ENCODE measurements at regions not wholly inside any gene's neighbourhood (a gene's known extent, or its start where the extent isn't known, plus 50 kb on each side); places are given as distances from the start of the nearest gene placed in this dataset.
"Not testable (repeated sequence)": the region's sequence is repeated elsewhere in the genome, so short reads cannot be mapped to it uniquely, and the experiment has no call there.

DNA sequence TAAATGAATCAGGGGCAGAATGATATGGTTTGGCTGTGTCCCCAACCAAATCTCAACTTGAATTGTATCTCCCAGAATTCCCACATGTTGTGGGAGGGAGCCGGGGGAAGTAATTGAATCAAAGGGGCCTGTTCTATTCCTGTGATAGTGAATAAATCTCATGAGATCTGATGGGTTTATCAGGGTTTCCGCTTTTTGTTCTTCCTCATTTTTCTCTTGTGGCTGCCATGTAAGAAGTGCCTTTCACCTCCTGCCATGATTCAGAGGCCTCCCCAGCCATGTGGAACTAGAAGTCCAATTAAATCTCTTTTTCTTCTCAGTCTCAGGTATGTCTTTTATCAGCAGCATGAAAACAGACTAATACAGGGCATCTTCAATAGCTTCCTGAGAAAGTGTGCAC lies 107.0 kb downstream of the OTUD1 start:
- DNase-seq: not testable (repeated sequence)

- DNase-seq: no peak
These were observed 118.0 kb downstream of the OTUD1 start for GRCh38 chr10:23556727-23557440.

- no peak for DNase-seq
These were observed 118.9 kb downstream of the OTUD1 start for GRCh38 chr10:23557777-23558176.

- DNase-seq: no peak
These were observed 119.5 kb downstream of the OTUD1 start for GRCh38 chr10:23558361-23558799.

- no peak for DNase-seq
These were observed 130.1 kb downstream of the OTUD1 start for GRCh38 chr10:23568996-23569395.

GRCh38 chr10:23571884-23572283 lies 133.0 kb downstream of the OTUD1 start:
- DNase-seq: no peak

DNA sequence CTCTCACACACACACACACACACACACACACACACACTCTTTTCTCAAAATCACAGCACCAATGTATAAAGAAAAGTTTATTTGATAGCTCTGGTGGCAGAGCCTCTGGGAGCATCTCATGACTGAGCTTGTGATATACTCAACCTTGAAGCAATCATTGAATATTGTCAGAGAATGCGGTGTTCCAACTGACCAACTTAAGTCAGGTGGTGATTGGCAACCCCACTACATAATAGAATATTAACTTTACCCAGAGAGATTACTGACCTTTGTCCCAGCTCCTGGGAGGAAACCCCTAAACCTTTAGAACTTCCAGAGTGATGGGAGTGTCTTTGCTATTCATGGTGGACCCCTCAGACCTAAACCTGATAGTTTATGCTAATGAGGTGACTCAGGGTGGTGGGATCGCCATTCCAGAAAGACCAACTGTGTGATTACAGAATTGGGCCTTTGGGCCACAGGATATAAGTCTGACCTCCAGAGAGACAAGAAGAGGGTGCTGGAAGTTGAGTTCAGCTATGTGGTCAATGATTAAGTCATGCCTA lies 143.1 kb downstream of the OTUD1 start:
- DNase-seq: no peak

GRCh38 chr10:23584396-23584795 lies 145.5 kb downstream of the OTUD1 start:
- DNase-seq: no peak

DNA sequence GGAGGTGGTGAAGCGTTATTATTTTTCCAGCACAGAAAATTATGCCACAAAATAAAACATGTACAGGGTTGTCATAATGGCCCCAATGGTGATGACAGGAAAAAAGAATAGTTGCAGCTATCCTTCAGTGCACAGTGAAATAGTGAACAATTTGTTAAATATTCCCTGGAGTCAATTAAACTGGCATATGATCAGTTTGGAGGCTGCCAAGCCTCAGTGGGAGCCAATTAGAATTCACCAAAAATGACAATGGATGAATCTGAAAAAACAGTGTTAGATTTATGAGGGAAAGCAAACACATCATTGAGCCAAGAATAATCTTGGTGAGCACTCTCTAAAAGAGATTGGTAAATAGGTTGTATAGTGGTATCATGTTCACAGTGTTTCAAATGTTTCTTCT lies 146.3 kb downstream of the OTUD1 start:
- no peak for DNase-seq

GRCh38 chr10:23585666-23586065 lies 146.8 kb downstream of the OTUD1 start:
- DNase-seq: no peak

- DNase-seq: not testable (repeated sequence)
These were observed 156.4 kb downstream of the OTUD1 start for GRCh38 chr10:23595278-23595677.

DNA sequence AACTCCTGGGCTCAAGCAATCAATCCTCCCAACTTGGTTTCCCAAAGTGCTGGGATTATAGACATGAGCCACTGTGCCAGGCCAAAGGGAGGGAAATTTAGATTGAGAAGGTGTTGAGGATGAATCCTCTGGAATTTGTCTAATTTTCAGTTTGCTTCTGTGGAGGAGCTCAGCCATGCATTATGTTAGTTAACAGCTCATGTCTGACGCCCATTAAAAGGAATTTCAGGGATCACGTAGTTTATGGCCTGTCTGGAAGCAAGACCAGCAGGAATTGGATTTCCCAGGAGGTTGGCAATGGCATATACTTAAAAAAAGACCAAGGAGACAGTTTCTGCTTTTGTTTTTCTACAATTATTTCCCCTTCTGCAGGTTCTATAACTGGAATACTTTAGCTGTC lies 165.7 kb downstream of the OTUD1 start:
- DNase-seq: no peak

DNA sequence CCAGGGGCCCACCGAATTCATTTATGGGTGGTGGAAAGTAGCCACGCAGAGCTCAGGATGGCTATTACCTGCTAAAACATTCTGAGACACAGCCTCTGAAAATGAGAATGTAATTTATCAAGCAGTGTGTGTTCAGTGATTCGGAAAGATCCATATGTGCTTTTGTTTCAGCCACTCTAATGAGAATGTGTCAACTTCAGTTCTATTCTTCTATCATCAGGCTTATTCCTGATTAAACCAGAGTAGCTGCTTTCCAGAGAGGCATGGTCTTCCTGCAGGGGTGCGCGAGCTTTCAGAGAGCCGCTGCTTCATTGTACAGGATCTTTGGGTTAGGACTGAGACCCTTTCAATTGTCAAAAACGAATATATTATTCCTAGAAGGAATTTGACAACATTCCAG lies 167.6 kb downstream of the OTUD1 start:
- DNase-seq: no peak

- DNase-seq: no peak
These were observed 170.1 kb downstream of the OTUD1 start for GRCh38 chr10:23608926-23609325.

GRCh38 chr10:23610626-23611307 lies 171.9 kb downstream of the OTUD1 start:
- DNase-seq: no peak

DNA sequence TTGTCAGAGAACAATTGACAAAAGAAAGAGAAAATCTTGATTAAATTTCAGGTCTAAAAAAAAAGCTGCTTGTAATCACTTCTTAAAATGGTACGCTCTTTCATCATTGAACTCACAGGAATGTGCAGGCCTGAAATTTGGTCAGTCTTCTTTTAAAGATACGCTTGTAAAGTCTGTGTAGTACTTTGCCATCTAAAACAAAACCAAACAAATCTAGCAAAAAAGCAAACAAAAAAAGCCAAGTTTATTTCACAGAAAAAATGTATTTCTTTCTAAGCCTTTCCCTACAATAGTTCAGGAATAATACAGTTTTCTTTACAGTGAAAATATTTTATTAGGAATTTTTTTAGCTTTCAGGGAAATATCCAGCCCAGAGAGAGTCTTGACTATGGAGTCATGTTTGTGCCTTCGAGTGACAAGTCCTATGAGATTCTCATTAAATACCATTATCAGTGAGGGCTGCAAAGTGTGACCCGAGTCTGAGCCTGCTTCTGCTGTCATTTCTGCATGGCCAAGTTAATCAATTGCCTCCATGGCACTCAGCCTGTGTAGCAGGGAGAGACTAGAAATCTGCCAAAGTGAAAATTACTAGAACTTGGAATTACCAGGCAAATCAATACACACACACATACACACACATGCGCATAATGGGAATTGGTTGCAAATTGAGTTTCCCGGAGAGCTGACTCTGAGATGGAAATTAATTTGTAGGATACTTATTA lies 172.6 kb downstream of the OTUD1 start:
- no peak for DNase-seq

GRCh38 chr10:23613900-23614299 lies 175.0 kb downstream of the OTUD1 start:
- no peak for DNase-seq

- DNase-seq: no peak
These were observed 175.6 kb downstream of the OTUD1 start for GRCh38 chr10:23614483-23614882.

GRCh38 chr10:23630376-23630775 lies 191.5 kb downstream of the OTUD1 start:
- DNase-seq: no peak

- no peak for DNase-seq
These were observed 192.0 kb downstream of the OTUD1 start for GRCh38 chr10:23630885-23631284.

DNA sequence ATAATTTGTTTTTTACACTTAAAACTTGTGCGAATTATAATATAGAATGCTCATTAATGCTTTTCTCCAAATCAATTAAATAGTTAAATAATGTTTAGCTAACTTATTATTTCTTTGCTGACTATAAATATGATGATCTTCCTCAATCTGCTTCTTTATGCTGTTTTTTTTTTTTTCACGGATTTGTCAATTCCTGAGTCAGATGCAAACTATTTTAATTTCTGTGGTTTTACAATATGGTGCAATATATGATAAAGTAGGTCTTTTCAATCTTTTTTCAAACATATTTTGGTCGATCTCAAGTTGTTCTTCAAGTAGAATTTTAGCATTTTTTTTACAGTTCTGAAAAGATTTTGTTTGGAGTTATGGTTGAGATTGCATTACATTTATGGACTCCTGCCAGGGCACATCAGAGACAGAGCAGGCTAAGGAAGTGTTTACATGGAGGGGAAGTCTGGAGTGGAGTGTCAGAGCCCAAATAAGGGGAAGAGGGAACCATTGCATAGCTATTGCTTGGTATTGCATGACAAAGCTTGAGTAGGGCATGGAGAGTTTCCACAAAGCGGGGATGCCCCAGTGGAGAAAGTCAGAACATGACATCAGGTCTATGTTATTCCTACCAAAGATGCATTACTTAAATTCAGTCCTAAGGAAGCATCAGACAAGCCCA lies 204.4 kb downstream of the OTUD1 start:
- DNase-seq: no peak

GRCh38 chr10:23648618-23649017 lies 209.7 kb downstream of the OTUD1 start:
- no peak for DNase-seq

DNA sequence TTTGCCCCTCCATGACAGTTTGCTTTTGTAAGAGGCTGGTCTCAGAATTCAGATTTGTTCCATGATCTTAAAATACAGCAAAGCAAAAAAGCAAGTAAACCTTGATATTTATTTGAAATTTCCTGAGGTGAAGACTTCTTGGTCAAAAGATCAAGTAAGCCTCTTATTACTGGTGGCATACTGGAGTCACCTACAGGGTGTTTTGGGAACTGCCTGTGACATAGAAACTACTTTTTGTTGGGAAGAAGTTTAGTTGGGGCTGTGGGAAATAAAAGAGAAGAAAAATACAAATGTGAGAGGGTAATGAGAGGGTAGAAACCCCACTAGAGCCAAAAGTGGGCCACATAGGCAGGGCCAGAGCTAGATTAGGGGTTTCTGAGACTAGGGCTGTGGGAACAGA lies 217.9 kb downstream of the OTUD1 start:
- no peak for DNase-seq
